ENCODE measurements at regions not wholly inside any gene's neighbourhood (a gene's known extent, or its start where the extent isn't known, plus 50 kb on each side); places are given as distances from the start of the nearest gene placed in this dataset.

- no peak for TF ChIP-seq CTCF (IDR thresholded peaks at IDR 0.05)
- TF ChIP-seq POLR2A (IDR thresholded peaks at IDR 0.05), result no peak
Measured at GRCh38 chr9:118170032-118170955, 466.1 kb downstream of the TLR4 start.
